ENCODE measurements at regions not wholly inside any gene's neighbourhood (a gene's known extent, or its start where the extent isn't known, plus 50 kb on each side); places are given as distances from the start of the nearest gene placed in this dataset.
"Not testable (repeated sequence)": the region's sequence is repeated elsewhere in the genome, so short reads cannot be mapped to it uniquely, and the experiment has no call there.

DNA sequence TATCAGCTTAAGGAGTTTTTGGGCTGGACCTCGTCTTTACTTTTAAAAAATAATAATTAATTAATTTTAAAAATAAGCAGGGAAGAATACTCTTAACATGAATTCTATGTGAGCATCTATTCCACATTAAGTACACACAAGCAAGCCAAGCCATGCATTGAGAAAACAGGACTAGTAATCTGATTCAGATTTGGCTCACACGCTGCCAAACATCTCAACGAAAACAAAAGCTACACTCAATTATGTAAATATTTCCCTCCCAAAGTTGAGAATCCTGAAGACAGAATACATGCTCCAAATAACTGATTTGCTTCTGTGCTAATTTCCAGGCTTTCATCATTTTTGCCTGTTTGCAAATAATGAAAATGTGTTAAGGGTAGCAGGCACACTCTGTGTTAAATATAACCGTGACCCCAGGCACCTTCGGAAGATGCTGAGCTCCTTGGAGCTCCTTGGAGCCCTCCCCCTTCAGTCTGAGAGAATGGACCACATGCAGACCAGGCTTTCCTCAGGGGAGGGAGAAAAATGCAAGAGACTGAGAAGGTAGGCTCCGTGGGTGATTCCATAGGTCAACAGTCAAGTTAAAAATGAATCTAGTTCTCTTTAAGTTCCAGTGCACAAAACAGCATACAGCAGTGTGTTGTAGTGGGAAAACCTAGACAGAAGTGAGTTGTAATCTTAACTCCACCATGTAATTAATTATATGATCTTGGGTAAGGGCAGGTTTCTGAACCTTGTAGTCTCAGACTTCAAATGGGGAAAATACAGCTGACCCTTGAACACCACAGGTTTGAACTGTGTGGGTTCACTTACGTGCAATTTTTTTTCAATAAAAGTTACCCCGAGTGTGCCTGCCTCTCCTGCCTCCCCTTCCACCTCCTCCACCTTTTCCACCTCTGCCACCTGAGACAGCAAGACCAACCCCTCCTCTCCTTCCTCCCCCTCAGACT lies 161.3 kb upstream of the RREB1 start:
- DNase-seq (ENCODE audit: low read depth): no peak

DNA sequence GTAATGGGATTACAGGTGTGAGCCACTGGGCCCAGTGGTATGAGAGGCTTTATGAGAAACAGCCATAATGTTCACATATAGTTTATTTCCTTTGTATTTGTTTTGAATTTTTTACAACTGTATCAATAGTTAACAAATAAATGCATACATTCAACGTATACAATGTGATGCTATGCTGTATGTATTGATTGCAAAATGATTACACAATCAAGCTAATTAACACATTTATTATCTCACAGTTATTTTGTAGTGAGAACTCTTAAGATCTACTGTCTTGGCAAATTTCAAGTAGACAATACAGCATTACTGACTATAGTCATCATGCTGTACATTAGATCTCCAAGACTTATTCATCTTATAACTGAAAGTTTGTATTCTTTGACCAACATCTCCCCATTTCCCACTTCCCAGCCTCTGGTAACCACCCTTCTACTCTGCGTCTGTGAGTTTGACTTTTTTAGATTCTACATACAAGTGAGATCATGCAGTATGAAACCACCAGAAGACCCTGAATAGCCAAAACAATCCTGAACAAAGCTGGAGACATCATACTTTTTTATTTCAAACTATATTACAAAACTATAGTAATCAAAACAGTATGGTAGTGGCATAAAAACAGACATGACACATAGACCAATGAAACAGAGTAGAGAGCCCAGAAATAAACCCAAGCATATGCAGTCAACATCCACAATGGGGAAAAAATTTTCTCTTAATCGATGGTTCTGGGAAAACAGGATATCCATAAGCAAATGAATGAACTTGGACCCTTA lies 157.2 kb upstream of the RREB1 start:
- no peak for DNase-seq (ENCODE audit: low read depth)

DNA sequence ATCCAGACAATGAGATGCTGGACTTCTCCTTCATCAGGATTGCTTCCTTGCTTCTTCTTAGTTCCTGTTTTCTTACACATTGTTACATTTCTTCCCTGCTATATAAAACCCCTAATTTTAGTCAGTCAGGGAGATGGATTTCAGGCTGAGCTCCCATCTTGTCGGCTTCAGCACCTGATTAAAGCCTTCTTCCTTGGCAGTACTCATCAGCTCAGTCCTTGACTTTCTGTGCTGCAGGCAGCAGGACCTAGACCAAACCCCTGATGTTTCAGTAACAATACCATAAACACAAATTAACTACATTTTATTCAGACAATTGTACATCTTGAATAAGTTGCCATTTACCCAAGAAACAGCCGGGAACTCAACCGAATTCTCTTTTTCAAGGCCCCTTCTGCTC lies 156.4 kb upstream of the RREB1 start:
- DNase-seq (ENCODE audit: low read depth): no peak

DNA sequence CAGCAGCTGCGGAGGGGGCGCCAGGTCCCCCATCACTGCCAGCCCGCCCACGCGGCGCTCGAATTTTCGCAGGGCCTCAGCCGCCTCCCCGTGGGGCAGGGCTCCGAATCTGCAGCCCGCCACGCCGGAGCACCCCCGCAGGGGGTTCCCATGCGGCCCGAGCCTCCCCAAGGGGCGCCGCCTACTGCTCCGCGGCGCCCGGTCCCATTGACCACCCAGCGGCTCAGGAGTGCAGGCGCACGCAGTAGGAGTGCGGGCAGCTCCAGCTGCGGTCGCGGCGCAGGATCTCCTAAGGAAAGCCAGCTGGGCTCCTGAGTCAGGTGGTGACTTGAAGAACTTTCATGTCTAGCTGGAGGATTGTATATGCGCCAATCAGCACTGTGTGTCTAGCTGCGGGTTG lies 155.3 kb upstream of the RREB1 start:
- no peak for DNase-seq (ENCODE audit: low read depth)

DNA sequence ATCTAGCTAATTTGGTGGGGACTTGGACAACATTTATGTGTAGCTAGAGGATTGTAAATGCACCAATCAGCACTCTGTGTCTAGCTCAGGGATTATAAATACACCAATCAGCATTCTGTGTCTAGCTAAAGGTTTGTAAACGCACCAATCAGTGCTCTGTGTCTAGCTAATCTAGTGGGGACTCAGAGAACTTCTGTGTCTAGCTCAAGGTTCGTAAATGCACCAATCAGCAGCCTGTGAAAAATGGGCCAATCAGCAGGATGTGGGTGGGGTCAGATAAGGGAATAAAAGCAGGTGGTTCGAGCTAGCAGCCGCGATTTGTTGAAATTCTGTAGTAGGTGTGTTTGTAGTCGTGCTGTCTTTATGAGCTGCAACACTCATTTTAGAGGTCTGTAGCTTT lies 154.8 kb upstream of the RREB1 start:
- not testable (repeated sequence) for DNase-seq (ENCODE audit: low read depth)

DNA sequence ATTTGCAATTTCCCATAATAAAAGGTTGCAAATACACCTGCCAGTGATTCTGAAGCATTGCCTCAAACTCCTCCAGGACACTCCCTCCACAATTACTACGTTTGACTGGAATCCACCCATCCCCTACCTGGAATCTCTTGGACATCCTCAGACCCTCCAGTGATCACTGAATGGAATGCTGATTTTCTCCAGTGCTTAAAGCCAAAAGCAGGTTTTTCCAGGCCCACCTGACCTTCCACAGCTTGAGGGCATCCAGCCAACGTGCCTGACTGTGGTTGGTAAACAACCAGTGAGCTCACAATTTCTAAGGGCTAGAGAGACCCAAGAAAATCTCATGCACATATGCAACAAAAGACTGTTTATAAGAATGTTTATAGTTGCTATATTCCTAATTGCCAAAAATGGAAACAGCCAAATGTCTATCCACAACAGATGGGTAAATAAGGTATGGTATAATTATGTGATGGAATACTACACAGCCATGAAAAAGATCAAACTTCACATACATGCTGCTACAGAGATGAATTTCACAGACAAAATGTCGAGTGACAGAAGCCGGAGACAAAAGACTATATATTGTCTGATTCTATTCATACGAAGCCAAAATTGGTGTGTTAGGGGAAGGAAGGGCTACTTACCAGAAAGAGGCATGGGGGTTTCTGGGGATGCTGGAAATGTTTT lies 147.1 kb upstream of the RREB1 start:
- DNase-seq (ENCODE audit: low read depth): no peak

DNA sequence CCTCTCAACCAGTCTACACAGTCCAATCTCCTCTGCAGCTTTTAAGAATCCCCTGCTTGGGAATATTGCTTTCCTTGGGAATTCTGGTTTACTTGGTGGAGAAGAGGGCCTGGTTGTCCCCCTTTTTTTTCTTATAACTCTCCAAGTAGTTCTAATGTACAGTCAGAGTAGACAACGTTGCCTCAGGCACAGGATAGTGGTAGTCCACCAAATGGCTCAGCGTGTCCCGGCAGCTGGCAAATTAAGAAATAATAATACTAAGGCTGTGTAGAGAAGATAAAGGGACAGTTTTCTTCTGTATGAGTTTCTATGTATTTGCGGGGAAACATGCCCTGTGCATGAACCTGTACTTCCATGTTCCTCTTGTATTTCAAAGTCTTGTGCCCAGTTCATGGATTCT lies 145.7 kb upstream of the RREB1 start:
- DNase-seq (ENCODE audit: low read depth): no peak

DNA sequence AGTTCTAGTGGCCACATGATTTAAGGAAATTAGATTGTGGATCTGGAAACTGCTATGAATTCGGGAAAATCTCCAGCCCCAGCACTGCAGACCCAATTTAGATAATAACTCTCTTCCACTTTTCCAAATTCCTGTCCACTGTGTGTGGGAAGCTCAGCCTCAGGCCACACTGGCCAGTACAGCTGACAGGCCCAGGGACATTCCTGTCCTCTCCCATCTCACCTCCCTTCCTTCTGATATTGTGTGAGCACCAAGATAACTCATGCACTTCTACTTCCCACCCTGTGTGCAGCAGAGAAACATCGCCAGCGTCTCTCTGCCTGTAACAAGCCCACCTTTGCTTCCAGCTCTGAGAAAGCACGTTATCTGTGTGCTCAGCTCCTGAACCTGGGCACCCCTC lies 145.1 kb upstream of the RREB1 start:
- no peak for DNase-seq (ENCODE audit: low read depth)

DNA sequence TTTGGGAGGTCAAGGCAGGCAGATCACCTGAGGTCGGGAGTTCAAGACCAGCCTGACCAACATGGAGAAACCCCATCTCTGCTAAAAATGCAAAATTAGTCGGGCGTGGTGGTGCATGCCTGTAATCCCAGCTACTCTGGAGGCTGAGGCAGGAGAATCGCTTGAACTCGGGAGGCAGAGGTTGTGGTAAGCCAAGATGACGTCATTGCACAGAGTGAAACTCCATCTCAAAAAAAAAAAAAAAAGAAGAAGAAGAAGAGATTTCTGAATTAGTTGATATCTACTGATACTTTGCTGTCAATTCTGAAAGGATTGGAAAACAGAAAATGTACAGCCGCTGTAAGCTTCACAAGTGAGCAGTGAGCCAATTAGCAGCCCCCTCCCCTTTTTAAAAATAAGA lies 144.4 kb upstream of the RREB1 start:
- not testable (repeated sequence) for DNase-seq (ENCODE audit: low read depth)

DNA sequence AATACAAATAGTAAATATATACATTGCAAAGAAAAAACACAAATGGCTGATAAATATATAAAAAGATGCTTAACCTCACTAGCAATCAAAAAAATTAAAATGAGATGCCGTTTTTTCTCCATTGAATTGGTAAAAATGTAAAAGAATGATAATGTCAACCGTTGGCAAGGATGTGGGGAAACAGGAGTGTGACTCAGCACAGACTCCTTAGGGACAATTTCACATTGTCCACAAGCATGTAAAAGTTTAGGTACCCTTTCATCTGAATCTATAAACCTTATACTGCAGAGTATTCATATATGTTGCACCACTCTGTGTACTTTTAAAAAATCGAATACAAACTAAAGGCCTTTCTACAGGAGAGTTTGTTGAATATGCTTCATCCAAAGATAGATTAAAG lies 143.1 kb upstream of the RREB1 start:
- DNase-seq (ENCODE audit: low read depth): no peak

DNA sequence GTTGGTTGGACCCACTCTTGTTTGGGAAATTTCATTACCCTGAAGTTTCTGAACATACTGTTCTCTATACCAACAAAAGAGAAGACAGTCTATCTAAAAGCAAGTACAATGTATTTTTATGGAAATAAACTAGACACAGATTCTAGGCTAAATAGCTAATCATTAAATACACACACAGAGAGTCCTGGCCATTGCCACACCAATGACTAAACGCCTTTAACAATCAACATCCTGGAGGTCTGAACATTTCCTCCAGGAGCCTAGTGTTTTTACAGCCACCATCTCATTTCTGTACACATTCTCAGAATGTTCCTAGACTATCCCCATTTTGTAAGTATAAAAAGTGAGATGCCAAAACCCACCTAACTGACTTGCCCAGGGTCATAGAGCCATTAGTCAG lies 141.6 kb upstream of the RREB1 start:
- DNase-seq (ENCODE audit: low read depth): no peak

DNA sequence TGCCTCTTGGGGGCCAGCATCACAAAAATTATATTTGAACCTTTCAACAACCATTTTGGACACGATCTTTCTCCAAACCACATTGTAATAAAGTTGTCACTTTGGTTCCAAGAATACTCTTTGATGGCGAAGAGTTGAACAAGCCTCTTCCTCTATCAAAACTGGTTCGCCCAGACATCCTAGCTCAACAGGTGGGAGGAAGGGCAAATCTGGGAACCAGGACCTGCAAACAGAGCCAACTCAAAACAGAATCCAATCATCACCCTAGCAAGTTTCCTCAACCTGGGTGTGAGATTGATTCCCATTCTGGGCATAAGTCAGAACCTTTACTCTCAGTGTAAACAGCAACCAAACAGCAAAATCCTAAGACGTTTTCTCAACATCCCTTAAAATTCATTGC lies 141.2 kb upstream of the RREB1 start:
- DNase-seq (ENCODE audit: low read depth): no peak

DNA sequence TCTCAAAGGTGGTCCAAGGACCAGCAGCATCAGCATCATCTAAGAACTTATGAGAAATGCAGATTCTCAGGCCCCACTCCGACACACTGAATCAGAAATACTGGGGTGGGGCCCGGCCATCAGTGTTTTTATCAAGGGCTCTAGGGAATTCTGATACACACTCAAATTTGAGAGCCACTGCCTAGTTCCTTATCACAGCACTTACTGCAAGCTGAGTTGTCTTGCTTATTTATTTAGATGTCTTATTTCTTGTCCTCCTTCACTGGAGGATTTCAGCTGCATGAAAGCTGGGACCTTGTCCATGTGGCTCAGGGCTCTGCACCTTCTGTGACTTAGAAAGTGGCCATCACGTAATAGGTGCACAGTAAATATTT lies 139.4 kb upstream of the RREB1 start:
- no peak for DNase-seq (ENCODE audit: low read depth)

DNA sequence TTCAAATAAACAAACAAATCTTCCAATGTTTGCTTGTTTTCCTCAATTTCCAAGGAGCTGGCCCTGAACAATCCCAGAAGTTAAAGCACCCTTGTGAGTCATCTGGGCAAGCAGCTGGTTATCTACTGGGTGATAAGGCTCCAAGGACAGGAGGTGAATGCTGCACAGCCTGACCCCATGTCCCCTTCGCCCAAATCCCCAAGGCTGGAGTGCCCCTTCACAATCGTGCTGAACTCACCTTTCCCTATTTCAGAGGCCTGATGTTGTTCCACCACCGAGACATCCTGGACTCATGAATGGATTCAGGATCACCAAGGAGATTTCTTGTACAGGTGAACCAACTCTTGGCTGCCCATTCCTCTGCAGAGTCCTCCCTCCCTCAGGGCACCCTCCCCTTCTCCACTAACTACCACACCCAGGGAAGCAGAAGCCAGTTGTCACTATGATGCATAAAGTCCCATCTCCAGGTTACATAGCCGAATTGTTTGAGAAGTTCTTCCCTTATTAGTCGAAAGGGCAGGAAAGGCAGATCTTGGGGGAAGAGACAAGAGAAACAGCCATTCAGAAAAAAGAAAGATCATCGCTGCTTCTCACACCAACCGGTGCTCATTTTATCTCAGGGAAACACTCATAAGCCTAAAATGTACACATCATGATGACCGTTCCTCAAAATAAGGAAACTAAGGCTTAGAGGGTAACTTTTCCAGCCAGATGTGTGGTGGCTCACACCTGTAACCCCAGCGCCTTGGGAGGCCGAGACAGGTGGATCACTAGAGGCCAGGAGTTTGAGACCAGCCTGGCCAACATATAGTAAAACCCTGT lies 138.8 kb upstream of the RREB1 start:
- DNase-seq (ENCODE audit: low read depth): no peak

DNA sequence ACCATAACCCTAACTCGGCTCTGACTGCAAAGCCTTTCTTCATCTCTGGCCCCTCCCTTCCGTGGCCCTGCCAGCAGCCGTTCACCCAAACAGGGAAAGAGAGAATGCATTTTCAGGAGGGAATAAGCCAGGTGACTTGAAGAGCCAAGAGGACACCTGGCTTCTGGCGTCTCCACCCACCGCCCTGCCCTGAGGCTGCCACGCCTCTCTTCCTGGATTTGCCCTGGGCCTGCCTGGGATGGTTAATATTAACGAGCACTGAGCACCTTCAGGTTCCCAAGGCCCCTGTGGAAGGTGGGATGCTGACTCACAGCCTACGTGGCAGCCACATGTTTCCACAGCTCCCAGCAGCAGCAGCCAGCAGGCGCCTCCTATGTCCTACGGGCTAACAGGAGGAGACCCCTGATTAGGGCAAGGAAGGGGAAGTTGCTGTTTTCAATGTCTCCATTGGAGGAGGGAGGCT lies 138.0 kb upstream of the RREB1 start:
- no peak for DNase-seq (ENCODE audit: low read depth)

DNA sequence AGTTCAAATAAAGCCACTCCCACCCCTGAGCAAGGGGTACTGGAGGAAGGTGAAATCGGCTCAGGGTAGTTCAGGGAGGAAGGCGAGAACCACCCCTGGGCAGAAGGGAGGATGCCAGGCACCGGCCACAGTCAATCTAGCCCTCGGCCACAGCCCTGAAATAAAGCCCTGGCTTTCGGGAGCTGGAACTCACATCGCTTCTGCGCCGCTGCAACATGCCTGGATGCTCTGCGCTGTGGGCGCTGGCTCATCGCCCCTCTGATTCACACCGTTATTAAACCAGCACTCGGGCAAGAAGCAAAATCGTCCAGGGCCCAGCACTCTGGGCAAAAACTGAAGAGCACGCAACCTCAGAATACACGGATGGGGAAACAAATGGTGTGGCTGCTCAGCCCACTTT lies 136.9 kb upstream of the RREB1 start:
- no peak for DNase-seq (ENCODE audit: low read depth)

DNA sequence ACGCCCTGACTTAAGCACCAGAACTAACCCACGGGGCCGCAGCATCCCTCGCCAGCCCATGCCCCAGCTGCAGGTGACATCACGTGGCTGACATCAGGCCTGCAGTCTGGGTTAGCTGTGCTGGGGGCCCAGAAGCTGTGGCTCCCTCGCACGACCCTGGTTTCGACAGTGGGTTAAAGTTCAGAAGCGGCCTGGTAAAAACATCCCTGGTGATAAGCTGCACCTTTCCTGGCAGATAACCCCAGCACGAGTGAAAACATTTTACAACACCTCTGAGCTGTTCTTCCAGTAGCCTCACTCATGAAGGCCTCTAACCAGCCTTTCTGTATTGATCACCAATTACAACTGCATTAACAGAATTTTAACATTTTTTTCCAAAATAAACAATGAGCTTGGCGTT lies 136.4 kb upstream of the RREB1 start:
- no peak for DNase-seq (ENCODE audit: low read depth)

DNA sequence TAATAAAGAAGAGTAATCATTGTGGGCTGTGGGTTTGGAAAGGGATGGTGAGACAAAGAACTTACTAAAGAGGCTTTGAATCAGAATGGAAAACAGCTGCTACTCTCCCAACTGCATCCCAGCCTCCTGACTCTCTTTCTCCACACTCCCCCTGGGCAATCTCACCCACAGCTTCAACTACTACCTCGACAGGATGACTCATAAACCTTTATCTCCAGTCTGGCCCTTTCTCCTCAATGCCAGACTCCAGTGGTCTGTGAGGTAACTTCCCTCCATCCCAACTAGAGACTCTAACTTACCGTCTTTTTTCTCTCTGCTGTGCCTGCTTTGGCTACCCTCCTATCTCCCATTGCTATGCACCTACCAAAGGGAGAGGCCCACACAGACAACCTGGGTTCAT lies 135.3 kb upstream of the RREB1 start:
- DNase-seq (ENCODE audit: low read depth): no peak

DNA sequence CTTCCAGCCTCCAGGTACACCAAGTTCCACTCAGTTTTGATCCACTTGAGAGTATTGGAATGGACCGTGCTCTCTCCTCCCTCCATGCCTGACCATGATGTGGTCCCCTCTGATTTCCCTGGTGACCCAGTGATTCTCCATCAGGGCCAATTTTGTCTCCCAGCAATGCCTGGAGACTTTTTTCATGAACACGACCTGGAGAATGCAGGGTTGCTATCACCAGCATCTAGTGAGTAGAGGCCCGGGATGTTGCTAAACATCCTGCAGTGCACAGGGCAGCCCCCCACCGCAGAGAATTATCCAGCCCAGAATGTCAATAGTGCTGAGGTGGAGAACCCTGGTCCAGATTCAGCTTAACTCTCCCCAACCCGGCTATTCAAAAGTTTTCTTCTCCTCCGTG lies 134.0 kb upstream of the RREB1 start:
- DNase-seq (ENCODE audit: low read depth): no peak

DNA sequence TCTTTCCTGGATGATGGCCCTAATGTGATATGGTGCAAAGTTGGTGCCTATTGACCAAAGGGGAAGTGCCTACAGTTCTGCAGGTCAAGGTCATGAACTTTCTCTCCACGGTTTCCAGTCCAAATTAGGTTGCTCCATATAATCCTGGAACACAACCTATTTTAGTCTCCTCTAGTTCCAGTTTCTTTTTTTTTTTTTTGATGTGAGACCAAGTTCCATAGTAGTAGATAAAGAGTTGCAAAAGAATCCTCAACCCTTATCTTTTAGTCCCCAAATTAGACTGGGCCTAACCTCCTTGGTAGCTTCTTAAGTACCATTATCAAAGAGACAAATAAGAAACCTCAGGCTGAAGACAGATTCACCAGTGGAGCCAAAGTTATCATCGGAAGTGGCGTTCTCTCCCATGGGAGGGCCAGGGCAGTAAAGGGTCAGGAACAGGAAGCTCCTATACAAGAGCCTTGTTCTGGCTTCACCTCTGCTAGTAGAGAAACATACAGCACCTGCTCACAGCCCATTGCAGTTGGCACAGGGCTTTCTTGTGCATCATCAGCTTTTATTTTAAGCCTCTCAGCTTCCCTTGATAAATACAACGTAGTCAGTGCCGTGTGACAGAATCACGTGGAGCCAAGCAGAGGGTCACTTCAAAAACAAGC lies 132.2 kb upstream of the RREB1 start:
- DNase-seq (ENCODE audit: low read depth): no peak

DNA sequence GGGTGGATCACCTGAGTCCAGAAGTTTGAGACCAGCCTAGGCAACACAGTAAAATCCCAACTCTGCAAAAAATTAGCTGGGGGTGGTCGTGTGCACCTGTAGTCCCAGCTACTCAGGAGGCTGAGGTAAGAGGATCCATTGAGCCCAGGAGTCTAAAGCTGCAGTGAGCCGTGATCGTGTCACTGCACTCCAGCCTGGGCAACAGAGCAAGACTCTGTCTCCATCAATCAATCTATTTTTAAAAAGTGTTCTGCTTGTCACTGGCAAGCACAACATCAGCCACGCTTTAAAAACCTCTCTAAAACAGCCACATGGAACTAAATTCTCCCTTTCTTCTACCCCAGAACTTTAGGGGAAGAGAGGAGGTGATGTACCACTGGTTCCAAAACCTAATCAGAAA lies 131.6 kb upstream of the RREB1 start:
- no peak for DNase-seq (ENCODE audit: low read depth)

Measured in stimulated activated CD8-positive, alpha-beta memory T cell treated with anti-CD3 and anti-CD28 coated beads, Interleukin-15, amount 100 ng/mL, for 1 hour (primary cell).